ENCODE measurements at regions not wholly inside any gene's neighbourhood (a gene's known extent, or its start where the extent isn't known, plus 50 kb on each side); places are given as distances from the start of the nearest gene placed in this dataset.
"Not testable (repeated sequence)": the region's sequence is repeated elsewhere in the genome, so short reads cannot be mapped to it uniquely, and the experiment has no call there.

- DNase-seq (ENCODE audit: low read depth), result no peak
- TF ChIP-seq CTCF (IDR thresholded peaks at IDR 0.05; ENCODE audit: insufficient read depth, low read depth, low read length), result no peak
- no peak overlapping the region for H3K4me3 ChIP-seq (ENCODE audit: low read depth, low read length)
Observed at GRCh38 chr2:124996406-124996805, 971.3 kb downstream of the CNTNAP5 start.

GRCh38 chr2:124999906-125000305 lies 974.8 kb downstream of the CNTNAP5 start:
- no peak for DNase-seq (ENCODE audit: low read depth)
- no peak for TF ChIP-seq CTCF (IDR thresholded peaks at IDR 0.05; ENCODE audit: insufficient read depth, low read depth, low read length)

GRCh38 chr2:125004106-125004800 lies 979.2 kb downstream of the CNTNAP5 start:
- no peak overlapping the region for H3K4me3 ChIP-seq (ENCODE audit: low read depth, low read length)
- TF ChIP-seq CTCF (IDR thresholded peaks at IDR 0.05; ENCODE audit: insufficient read depth, low read depth, low read length), result no peak
- DNase-seq (ENCODE audit: low read depth), result no peak

More at GRCh38 chr2:124999906-125000305, 974.8 kb downstream of the CNTNAP5 start:
- H3K4me3 ChIP-seq (ENCODE audit: low read depth, low read length), result no peak overlapping the region

- DNase-seq (ENCODE audit: low read depth), result no peak
- H3K4me3 ChIP-seq (ENCODE audit: low read depth, low read length), result no peak overlapping the region
- no peak for TF ChIP-seq CTCF (IDR thresholded peaks at IDR 0.05; ENCODE audit: insufficient read depth, low read depth, low read length)
Observed at GRCh38 chr2:125006676-125007075, 981.6 kb downstream of the CNTNAP5 start.

GRCh38 chr2:125028721-125029120 lies 1003.6 kb downstream of the CNTNAP5 start:
- H3K4me3 ChIP-seq (ENCODE audit: low read depth, low read length); DNase-seq (ENCODE audit: low read depth): not testable (repeated sequence)

GRCh38 chr2:125033871-125034270 lies 1008.8 kb downstream of the CNTNAP5 start:
- TF ChIP-seq CTCF (IDR thresholded peaks at IDR 0.05; ENCODE audit: insufficient read depth, low read depth, low read length), result no peak
- H3K4me3 ChIP-seq (ENCODE audit: low read depth, low read length), result no peak overlapping the region
- DNase-seq (ENCODE audit: low read depth), result no peak

GRCh38 chr2:125037135-125037653 lies 1012.1 kb downstream of the CNTNAP5 start:
- DNase-seq (ENCODE audit: low read depth), result no peak
- no peak overlapping the region for H3K4me3 ChIP-seq (ENCODE audit: low read depth, low read length)
- TF ChIP-seq CTCF (IDR thresholded peaks at IDR 0.05; ENCODE audit: insufficient read depth, low read depth, low read length), result no peak
